Fibroblast of lung (primary cell): ENCODE measurements at regions not wholly inside any gene's neighbourhood (a gene's known extent, or its start where the extent isn't known, plus 50 kb on each side); places are given as distances from the start of the nearest gene placed in this dataset.

Experiments used
- DNase-seq, 2 donors: peaks; one replicate each; pipeline versions ENCODE4 v3.0.0 to v3.0.0-alpha.2; 2010; ENCODE audit warnings: low read depth in 2 of 2
- H2AFZ ChIP-seq: 2 replicates; pipeline ENCODE4 v1.5.1; 2012; ENCODE audit warnings: low read length, control low read depth, inconsistent platforms
- H3K27ac ChIP-seq: 2 replicates; pipeline ENCODE4 v1.5.1; 2011; ENCODE audit warnings: low read length, control low read depth; ENCODE audit not compliant: insufficient read depth
- H3K27me3 ChIP-seq: 2 replicates; pipeline ENCODE4 v1.5.1; 2011; ENCODE audit warnings: mild to moderate bottlenecking, low read length; ENCODE audit not compliant: control insufficient read depth, insufficient read depth
- H3K36me3 ChIP-seq: 2 replicates; pipeline ENCODE4 v1.5.1; 2011; ENCODE audit warnings: low read length; ENCODE audit not compliant: control insufficient read depth, insufficient read depth
- H3K4me1 ChIP-seq: 2 replicates; pipeline ENCODE4 v1.5.1; 2011; ENCODE audit warnings: low read length; ENCODE audit not compliant: control insufficient read depth, insufficient read depth; ENCODE audit errors: extremely low read depth
- H3K4me2 ChIP-seq: 2 replicates; pipeline ENCODE4 v1.5.1; 2011; ENCODE audit warnings: low read length, control low read depth; ENCODE audit not compliant: insufficient read depth; ENCODE audit errors: extremely low read depth
- H3K4me3 ChIP-seq, 4 experiments: fragments of 200-600 bp in 1 of 4; sonication (generic) in 1 of 4; replicated peaks in 1 of 4; 2 replicates each; pipeline ENCODE4 v1.5.1; 2011 to 2016; ENCODE audit warnings: low read length in 4 of 4, low read depth in 3 of 4, mild to moderate bottlenecking in 3 of 4, control low read depth in 2 of 4, inconsistent platforms in 1 of 4, mixed read lengths in 1 of 4; ENCODE audit not compliant: insufficient read depth in 1 of 4; ENCODE audit errors: control extremely low read depth in 1 of 4
- H3K79me2 ChIP-seq: 2 replicates; pipeline ENCODE4 v1.5.1; 2012; ENCODE audit warnings: mild to moderate bottlenecking, low read length, inconsistent platforms; ENCODE audit not compliant: control insufficient read depth, insufficient read depth
- H3K9ac ChIP-seq: 2 replicates; pipeline ENCODE4 v1.5.1; 2011; ENCODE audit warnings: mild to moderate bottlenecking, low read length, control low read depth; ENCODE audit not compliant: insufficient read depth
- H3K9me3 ChIP-seq: 2 replicates; pipeline ENCODE4 v1.5.1; 2012; ENCODE audit warnings: low read depth, low read length; ENCODE audit not compliant: control insufficient read depth, insufficient read depth
- H4K20me1 ChIP-seq: 2 replicates; pipeline ENCODE4 v1.5.1; 2011; ENCODE audit warnings: low read length; ENCODE audit not compliant: control insufficient read depth, insufficient read depth; ENCODE audit errors: extremely low read depth
- CTCF ChIP-seq, 2 donors: IDR thresholded peaks in 1 of 2; conservative IDR thresholded peaks in 1 of 2; 1 replicate in 1 of 2; 2 replicates in 1 of 2; pipeline ENCODE4 v1.5.1; 2011 to 2012; ENCODE audit warnings: low read length in 2 of 2, control low read depth in 1 of 2, inconsistent platforms in 1 of 2, low read depth in 1 of 2, mild to moderate bottlenecking in 1 of 2
- EZH2 ChIP-seq: IDR thresholded peaks from 2 replicates; pipeline ENCODE4 v1.5.1; 2012; ENCODE audit warnings: low read length, control low read depth, mild to moderate bottlenecking; ENCODE audit errors: missing control alignments

- no peak overlapping the region for H3K9ac ChIP-seq
- H2AFZ ChIP-seq = no peak overlapping the region
- H3K4me3 ChIP-seq = no peak overlapping the region
- no peaks in the 10 kb centered on the region for H3K27me3 ChIP-seq
- no peaks in the 10 kb centered on the region for H3K9me3 ChIP-seq
- no peak overlapping the region for H3K4me2 ChIP-seq
- H3K79me2 ChIP-seq = no peaks in the 10 kb centered on the region
- H4K20me1 ChIP-seq = no peaks in the 10 kb centered on the region
- DNase-seq = no peak
- no peak overlapping the region for H3K27ac ChIP-seq
- H3K4me1 ChIP-seq = no peaks in the 10 kb centered on the region
- no peaks in the 10 kb centered on the region for H3K36me3 ChIP-seq
- TF ChIP-seq EZH2 (no peak), CTCF (conservative IDR thresholded peaks at IDR 0.05 in 1 of 2, IDR thresholded peaks at IDR 0.05 in 1 of 2; ENCODE audit: low read depth in 1 of 2, low read length in 2 of 2) (no peak)
These were observed 252.0 kb downstream of the UTP18 start for GRCh38 chr17:51512220-51512907.

- H3K36me3 ChIP-seq = no peaks in the 10 kb centered on the region
- H3K79me2 ChIP-seq = no peaks in the 10 kb centered on the region
- no peak overlapping the region for H3K4me3 ChIP-seq
- no peak overlapping the region for H3K27ac ChIP-seq
- H3K9ac ChIP-seq = no peak overlapping the region
- H2AFZ ChIP-seq = no peak overlapping the region
- DNase-seq = no peak
- no peaks in the 10 kb centered on the region for H4K20me1 ChIP-seq
- no peaks in the 10 kb centered on the region for H3K27me3 ChIP-seq
- H3K4me1 ChIP-seq = no peaks in the 10 kb centered on the region
- no peak overlapping the region for H3K4me2 ChIP-seq
- no peaks in the 10 kb centered on the region for H3K9me3 ChIP-seq
- TF ChIP-seq EZH2 = no peak
- TF ChIP-seq CTCF (conservative IDR thresholded peaks at IDR 0.05 in 1 of 2, IDR thresholded peaks at IDR 0.05 in 1 of 2; ENCODE audit: low read depth in 1 of 2, low read length in 2 of 2) = no peak
These were observed 256.6 kb downstream of the UTP18 start for GRCh38 chr17:51516924-51517323.

GRCh38 chr17:51524524-51524923, 264.2 kb downstream of the UTP18 start:
- DNase-seq = no peak
- Histone ChIP-seq H3K4me2 (no peak overlapping the region), H3K27ac (no peak overlapping the region), H3K9me3 (no peaks in the 10 kb centered on the region), H3K4me1 (no peaks in the 10 kb centered on the region), H3K4me3 (no peak overlapping the region), H3K27me3 (no peaks in the 10 kb centered on the region), H3K36me3 (no peaks in the 10 kb centered on the region), H2AFZ (no peak overlapping the region), H3K9ac (no peak overlapping the region), H3K79me2 (no peaks in the 10 kb centered on the region), H4K20me1 (no peaks in the 10 kb centered on the region)
- TF ChIP-seq EZH2 (no peak), CTCF (conservative IDR thresholded peaks at IDR 0.05 in 1 of 2, IDR thresholded peaks at IDR 0.05 in 1 of 2; ENCODE audit: low read depth in 1 of 2, low read length in 2 of 2) (no peak)
